HFFc6 (cell line): ENCODE measurements at regions not wholly inside any gene's neighbourhood (a gene's known extent, or its start where the extent isn't known, plus 50 kb on each side); places are given as distances from the start of the nearest gene placed in this dataset.

Experiments
- DNase-seq: peaks from one replicate; pipeline ENCODE4 v3.0.0-alpha.2; 2018
- H3K27ac Mint-ChIP-seq: 2 replicates; pipeline ENCODE4 v1.8.0; 2020; ENCODE audit warnings: mild to moderate bottlenecking, mixed read lengths
- H3K27me3 Mint-ChIP-seq: 2 replicates; pipeline ENCODE4 v1.8.0; 2021; ENCODE audit warnings: mild to moderate bottlenecking, moderate library complexity, mixed read lengths; ENCODE audit not compliant: insufficient read depth
- H3K36me3 Mint-ChIP-seq: 2 replicates; pipeline ENCODE4 v1.8.0; 2021; ENCODE audit warnings: low read depth, mixed read lengths
- H3K4me1 Mint-ChIP-seq: 2 replicates; pipeline ENCODE4 v1.8.0; 2020; ENCODE audit warnings: low read depth, mixed read lengths
- H3K4me3 Mint-ChIP-seq: 2 replicates; pipeline ENCODE4 v1.8.0; 2020; ENCODE audit warnings: mild to moderate bottlenecking, moderate library complexity, mixed read lengths
- H3K9me3 Mint-ChIP-seq: 2 replicates; pipeline ENCODE4 v1.8.0; 2020; ENCODE audit warnings: mild to moderate bottlenecking, mixed read lengths
- TF ChIP-seq, protein P1 (sequence below): fragments of 200-600 bp; sonication (generic); IDR thresholded peaks from 2 replicates; pipeline ENCODE4 v1.5.0; 2021; ENCODE audit warnings: antibody characterized with exemption, mild to moderate bottlenecking

GRCh38 chr1:181326348-181326747, 157.0 kb upstream of the CACNA1E start:
- TF ChIP-seq, protein P1, sequence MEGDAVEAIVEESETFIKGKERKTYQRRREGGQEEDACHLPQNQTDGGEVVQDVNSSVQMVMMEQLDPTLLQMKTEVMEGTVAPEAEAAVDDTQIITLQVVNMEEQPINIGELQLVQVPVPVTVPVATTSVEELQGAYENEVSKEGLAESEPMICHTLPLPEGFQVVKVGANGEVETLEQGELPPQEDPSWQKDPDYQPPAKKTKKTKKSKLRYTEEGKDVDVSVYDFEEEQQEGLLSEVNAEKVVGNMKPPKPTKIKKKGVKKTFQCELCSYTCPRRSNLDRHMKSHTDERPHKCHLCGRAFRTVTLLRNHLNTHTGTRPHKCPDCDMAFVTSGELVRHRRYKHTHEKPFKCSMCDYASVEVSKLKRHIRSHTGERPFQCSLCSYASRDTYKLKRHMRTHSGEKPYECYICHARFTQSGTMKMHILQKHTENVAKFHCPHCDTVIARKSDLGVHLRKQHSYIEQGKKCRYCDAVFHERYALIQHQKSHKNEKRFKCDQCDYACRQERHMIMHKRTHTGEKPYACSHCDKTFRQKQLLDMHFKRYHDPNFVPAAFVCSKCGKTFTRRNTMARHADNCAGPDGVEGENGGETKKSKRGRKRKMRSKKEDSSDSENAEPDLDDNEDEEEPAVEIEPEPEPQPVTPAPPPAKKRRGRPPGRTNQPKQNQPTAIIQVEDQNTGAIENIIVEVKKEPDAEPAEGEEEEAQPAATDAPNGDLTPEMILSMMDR = no peak
- DNase-seq = no peak
- Mint-ChIP-seq H3K27ac (no peak overlapping the region), H3K36me3 (no peaks in the 10 kb centered on the region), H3K4me3 (no peak overlapping the region), H3K27me3 (peaks cover 18% of the 10 kb centered on the region), H3K9me3 (no peaks in the 10 kb centered on the region), H3K4me1 (no peaks in the 10 kb centered on the region)

DNA sequence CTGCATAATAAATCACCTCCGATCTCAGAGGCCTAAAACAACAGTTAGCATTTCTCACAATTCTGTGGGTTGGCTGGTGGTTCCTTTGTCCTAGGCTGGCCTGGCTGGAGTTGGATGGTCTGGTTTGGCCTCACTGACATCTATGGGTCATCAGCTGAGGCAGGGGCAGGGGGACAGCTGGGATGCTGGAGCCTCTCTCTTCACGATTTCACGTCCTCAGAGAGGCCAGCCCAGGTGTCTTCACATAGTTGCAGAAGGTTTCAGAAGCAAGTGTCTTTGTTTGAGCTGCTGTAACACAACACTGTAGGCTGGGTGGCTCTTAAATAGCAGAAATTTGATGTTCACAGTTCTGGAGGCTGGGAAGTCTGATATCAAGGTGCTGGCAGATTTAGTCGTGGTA, 155.5 kb upstream of the CACNA1E start:
- TF ChIP-seq, protein P1 = no peak
- Mint-ChIP-seq H3K27ac (no peak overlapping the region), H3K4me1 (no peaks in the 10 kb centered on the region), H3K36me3 (no peaks in the 10 kb centered on the region), H3K9me3 (no peaks in the 10 kb centered on the region), H3K4me3 (no peak overlapping the region), H3K27me3 (peaks cover 18% of the 10 kb centered on the region)
- DNase-seq = no peak

GRCh38 chr1:181334724-181335123, 148.6 kb upstream of the CACNA1E start:
- peaks cover 2% of the 10 kb centered on the region; the same call in 1 of the 2 replicates for H3K27me3 Mint-ChIP-seq

GRCh38 chr1:181335631-181336030, 147.7 kb upstream of the CACNA1E start:
- TF ChIP-seq, protein P1 = no peak
- H3K9me3 Mint-ChIP-seq = no peaks in the 10 kb centered on the region
- no peaks in the 10 kb centered on the region for H3K36me3 Mint-ChIP-seq
- H3K27ac Mint-ChIP-seq = no peak overlapping the region
- H3K27me3 Mint-ChIP-seq = peaks cover 2% of the 10 kb centered on the region; the same call in 1 of the 2 replicates
- H3K4me1 Mint-ChIP-seq = no peaks in the 10 kb centered on the region
- DNase-seq = no peak
- no peak overlapping the region for H3K4me3 Mint-ChIP-seq

More at GRCh38 chr1:181334724-181335123, 148.6 kb upstream of the CACNA1E start:
- TF ChIP-seq, protein P1 = no peak
- Mint-ChIP-seq H3K9me3 (no peaks in the 10 kb centered on the region), H3K4me1 (no peaks in the 10 kb centered on the region), H3K36me3 (no peaks in the 10 kb centered on the region), H3K4me3 (no peak overlapping the region), H3K27ac (no peak overlapping the region)
- DNase-seq = no peak

- no peak for DNase-seq
- no peaks in the 10 kb centered on the region for H3K4me1 Mint-ChIP-seq
- no peaks in the 10 kb centered on the region for H3K36me3 Mint-ChIP-seq
- H3K27me3 Mint-ChIP-seq = peaks cover 13% of the 10 kb centered on the region
- no peak overlapping the region for H3K4me3 Mint-ChIP-seq
- TF ChIP-seq, protein P1 = no peak
- H3K9me3 Mint-ChIP-seq = no peaks in the 10 kb centered on the region
- H3K27ac Mint-ChIP-seq = no peak overlapping the region
Observed at GRCh38 chr1:181341026-181341632, 142.2 kb upstream of the CACNA1E start.
